Muscle of arm (tissue), 1 donor: ENCODE measurements at regions not wholly inside any gene's neighbourhood (a gene's known extent, or its start where the extent isn't known, plus 50 kb on each side); places are given as distances from the start of the nearest gene placed in this dataset.
"Not testable (repeated sequence)": the region's sequence is repeated elsewhere in the genome, so short reads cannot be mapped to it uniquely, and the experiment has no call there.

Experiments used
- DNase-seq: peaks from one replicate; pipeline ENCODE4 v3.0.0-alpha.2; 2013

- no peak for DNase-seq
These were observed 542.1 kb downstream of the PRR16 start for GRCh38 chr5:121006217-121006616.

- DNase-seq = no peak
These were observed 543.9 kb downstream of the PRR16 start for GRCh38 chr5:121008041-121008440.

DNA sequence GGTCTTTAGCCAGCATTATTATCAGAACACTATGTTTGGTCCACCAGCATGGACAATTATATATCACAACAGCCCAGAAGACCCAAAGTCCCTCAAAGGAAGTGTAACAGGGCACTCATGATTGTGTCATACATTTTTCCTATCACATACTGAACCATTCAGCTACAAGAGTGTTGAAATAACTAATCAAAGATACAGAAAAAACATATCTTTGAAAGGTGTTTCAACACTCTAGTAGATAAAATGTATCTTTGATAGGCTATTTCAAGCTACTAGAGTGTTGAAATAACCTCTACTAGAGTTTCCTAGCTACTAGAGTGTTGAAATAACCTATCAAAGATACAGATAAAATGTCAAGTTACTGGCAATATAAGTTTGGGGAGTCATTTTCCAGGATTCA lies 545.0 kb downstream of the PRR16 start:
- DNase-seq = no peak

DNA sequence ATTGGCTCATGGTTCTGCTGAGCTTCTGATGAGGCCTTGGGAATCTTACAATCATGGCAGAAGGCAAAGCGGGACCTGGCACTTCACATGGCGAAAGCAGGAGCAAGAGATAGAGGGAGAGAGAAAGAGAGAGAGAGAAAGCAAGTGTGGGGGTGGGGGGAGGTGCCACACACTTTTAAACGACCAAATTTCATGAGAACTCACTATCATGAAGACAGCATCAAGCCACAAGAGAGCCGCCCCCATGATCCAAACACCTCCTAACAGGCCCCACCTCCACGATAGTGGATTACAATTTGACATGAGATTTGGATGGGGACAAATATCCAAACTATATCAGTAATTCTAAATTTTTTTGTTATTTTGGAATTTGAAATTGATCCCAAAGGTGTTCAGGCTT lies 553.9 kb downstream of the PRR16 start:
- DNase-seq = no peak

- no peak for DNase-seq
These were observed 555.0 kb downstream of the PRR16 start for GRCh38 chr5:121019106-121019505.

- DNase-seq = no peak
These were observed 555.6 kb downstream of the PRR16 start for GRCh38 chr5:121019734-121020133.

- DNase-seq = no peak
These were observed 557.6 kb downstream of the PRR16 start for GRCh38 chr5:121021681-121022080.

- DNase-seq = no peak
These were observed 560.6 kb downstream of the PRR16 start for GRCh38 chr5:121024416-121025311.

DNA sequence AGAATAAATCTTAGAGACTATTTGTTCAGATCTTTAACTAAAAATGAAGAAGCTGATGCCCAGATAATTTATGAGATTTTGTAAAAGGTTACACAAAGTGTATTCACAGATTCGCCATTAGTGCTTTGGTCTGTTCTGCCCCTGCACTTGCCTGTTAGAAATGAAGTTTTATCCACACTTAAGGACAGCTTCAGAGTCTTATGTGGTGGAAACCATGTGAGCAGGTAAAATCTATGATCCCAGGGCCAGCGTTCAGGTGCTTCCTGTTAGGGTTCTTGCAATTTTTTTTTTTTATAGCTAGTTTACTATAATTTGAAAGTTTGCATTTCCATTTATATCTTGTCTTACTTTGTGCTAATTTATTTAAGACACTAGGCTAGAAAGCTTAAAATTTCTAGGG lies 561.6 kb downstream of the PRR16 start:
- no peak for DNase-seq

DNA sequence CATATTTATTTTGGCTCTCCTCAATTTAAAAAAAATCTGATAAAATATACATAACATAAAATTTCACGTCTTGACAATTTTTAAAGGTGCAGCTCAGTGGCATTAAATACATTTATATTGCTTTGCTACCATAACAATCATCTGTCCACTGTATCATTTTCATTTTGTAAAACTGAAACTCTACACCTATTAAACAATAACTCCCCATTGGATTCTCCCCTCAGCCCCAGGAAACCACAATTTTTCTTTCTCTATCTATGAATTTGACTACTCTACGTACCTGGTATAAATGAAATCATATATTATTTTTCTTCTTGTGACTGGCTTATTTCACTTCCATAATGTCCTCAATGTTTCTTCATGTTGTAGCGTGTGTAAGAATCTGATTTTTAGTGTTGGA lies 563.5 kb downstream of the PRR16 start:
- no peak for DNase-seq

DNA sequence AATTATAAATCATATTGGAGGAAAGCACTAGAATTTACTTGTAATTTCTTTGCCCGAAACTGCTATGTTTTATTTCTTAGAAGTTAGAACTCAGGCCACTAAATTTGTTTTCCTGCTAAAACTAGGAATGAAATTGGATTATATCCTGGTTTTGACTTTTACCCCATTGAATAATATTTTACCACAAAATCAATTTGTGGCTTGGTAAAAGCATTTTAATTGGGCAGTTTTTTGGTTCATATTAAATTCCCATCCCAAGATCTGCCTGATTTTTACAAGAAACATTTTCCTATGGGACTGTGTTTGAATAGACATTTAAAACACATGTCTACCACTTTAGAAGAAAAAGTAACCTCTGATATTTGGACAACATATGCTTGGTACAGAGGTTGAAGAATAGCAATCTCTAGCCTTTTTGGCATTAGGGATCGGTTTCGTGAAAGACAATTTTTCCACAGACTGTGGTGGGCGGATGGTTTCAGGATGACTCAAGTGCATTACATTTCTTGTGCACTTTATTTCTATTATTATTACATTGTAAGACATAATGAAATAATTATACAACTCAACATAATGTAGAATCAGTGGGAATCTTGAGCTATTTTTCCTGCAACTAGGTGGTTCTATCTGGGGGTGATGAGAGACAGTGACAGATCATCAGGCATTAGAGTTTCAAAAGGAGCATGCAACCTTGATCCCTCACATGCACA lies 565.6 kb downstream of the PRR16 start:
- DNase-seq = no peak

- DNase-seq = peak; percentile 25
These were observed 567.4 kb downstream of the PRR16 start for GRCh38 chr5:121031491-121031890.

GRCh38 chr5:121033334-121033733 lies 569.2 kb downstream of the PRR16 start:
- DNase-seq = no peak

DNA sequence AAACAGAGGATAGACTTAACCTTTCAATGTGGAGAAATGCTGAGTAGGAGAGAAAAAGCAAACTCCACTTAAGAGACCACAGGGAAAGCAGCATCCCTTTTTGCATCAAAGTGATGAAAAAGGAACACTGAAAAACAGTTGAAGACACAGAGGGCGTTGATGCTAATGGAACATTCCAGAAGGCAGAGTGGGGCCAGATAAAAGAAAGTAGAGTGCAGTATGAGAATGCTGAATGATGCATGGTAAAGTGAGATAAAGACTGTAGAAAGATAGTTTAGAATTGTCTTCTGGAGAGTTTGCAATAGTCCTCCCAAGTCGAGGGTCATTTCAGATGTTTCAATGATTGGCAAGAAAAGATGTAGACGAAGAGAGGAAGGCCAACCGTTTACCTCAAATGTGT lies 574.3 kb downstream of the PRR16 start:
- DNase-seq = no peak

- DNase-seq = no peak
These were observed 585.9 kb downstream of the PRR16 start for GRCh38 chr5:121049971-121050370.

GRCh38 chr5:121053055-121053985 lies 589.2 kb downstream of the PRR16 start:
- DNase-seq = no peak

DNA sequence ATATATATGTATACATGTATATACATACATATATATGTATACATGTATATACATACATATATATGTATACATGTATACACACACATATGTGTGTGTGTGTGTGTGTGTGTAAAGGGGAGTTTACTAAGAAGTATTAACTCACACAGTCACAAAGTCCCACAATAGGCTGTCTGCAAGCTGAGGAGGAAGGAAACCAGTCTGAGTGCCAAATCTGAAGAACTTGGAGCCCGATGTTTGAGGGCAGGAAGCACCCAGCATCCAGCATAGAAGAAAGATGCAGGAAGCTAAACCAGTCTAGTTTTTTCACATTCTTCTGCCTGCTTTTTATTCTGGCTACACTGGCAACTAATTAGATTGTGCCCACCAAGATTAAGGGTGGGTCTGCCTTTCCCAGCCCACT lies 591.5 kb downstream of the PRR16 start:
- DNase-seq = no peak

GRCh38 chr5:121064241-121064640 lies 600.1 kb downstream of the PRR16 start:
- not testable (repeated sequence) for DNase-seq

DNA sequence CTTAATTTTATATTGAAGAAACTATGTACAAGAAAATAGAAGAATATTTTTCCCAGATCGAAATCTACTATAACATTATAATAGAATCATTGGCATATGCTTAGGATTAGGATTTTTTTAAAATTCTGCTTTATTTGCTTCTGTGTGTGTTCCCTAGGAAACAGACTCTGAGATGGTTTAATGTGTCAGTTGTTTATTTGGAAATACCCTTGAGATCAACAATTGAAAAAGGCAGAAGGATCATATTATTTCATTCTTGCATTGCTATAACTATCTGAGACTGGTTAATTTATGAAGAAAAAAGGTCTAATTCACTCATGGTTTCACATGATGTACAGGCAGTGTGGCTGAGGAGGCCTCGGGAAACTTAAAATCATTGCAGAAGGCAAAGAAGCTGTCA lies 622.6 kb downstream of the PRR16 start:
- DNase-seq = no peak

GRCh38 chr5:121087560-121087959 lies 623.5 kb downstream of the PRR16 start:
- no peak for DNase-seq

- no peak for DNase-seq
These were observed 624.2 kb downstream of the PRR16 start for GRCh38 chr5:121088341-121088740.

GRCh38 chr5:121090822-121091221 lies 626.7 kb downstream of the PRR16 start:
- DNase-seq = no peak
